Neural cell (in vitro differentiated cells): ENCODE measurements at regions not wholly inside any gene's neighbourhood (a gene's known extent, or its start where the extent isn't known, plus 50 kb on each side); places are given as distances from the start of the nearest gene placed in this dataset.

Experiments
- H2AFZ ChIP-seq: fragments of 200-600, 300-800 bp; sonication (generic), shearing (Covaris generic); 2 replicates; pipeline ENCODE4 v1.6.0; 2014; ENCODE audit warnings: low read depth, mild to moderate bottlenecking, antibody characterized with exemption, low read length, moderate library complexity
- H3F3A ChIP-seq: fragments of 200-600 bp; shearing (Covaris generic); 2 replicates; pipeline ENCODE4 v1.6.1; 2016; ENCODE audit warnings: mild to moderate bottlenecking, moderate library complexity, mixed read lengths, antibody characterized with exemption, low read length; ENCODE audit not compliant: insufficient read depth, poor library complexity, severe bottlenecking
- H3K27ac ChIP-seq: fragments of 200-600, 300-800 bp; sonication (generic), shearing (Covaris generic); 2 replicates; pipeline ENCODE4 v1.5.1; 2014; ENCODE audit warnings: mild to moderate bottlenecking, low read length, moderate library complexity
- H3K27me3 ChIP-seq: fragments of 300-800, 200-600 bp; sonication (generic), shearing (Covaris generic); 2 replicates; pipeline ENCODE4 v1.6.0; 2014; ENCODE audit warnings: mild to moderate bottlenecking, low read depth, low read length, moderate library complexity; ENCODE audit not compliant: insufficient read depth
- H3K36me3 ChIP-seq: fragments of 300-800, 200-600 bp; sonication (generic), shearing (Covaris generic); 2 replicates; pipeline ENCODE4 v1.5.1; 2014; ENCODE audit warnings: mild to moderate bottlenecking, antibody characterized with exemption, low read length, moderate library complexity; ENCODE audit not compliant: insufficient read depth
- H3K4me2 ChIP-seq: fragments of 300-800, 200-600 bp; sonication (generic), shearing (Covaris generic); 2 replicates; pipeline ENCODE4 v1.6.0; 2014; ENCODE audit warnings: mild to moderate bottlenecking, low read length
- H3K4me3 ChIP-seq: fragments of 300-800, 200-600 bp; sonication (generic), shearing (Covaris generic); 2 replicates; pipeline ENCODE4 v1.5.1; 2014; ENCODE audit warnings: mild to moderate bottlenecking, low read length, moderate library complexity
- H3K79me2 ChIP-seq: fragments of 200-600 bp; shearing (Covaris generic); replicated peaks from 2 replicates; pipeline ENCODE4 v1.6.0; 2014; ENCODE audit warnings: mild to moderate bottlenecking, low read length, moderate library complexity; ENCODE audit not compliant: insufficient read depth
- H3K9ac ChIP-seq: fragments of 300-800, 200-600 bp; sonication (generic), shearing (Covaris generic); 2 replicates; pipeline ENCODE4 v1.6.1; 2016; ENCODE audit warnings: mild to moderate bottlenecking, low read length, mixed read lengths
- H3K9me2 ChIP-seq: fragments of 200-600 bp; shearing (Covaris generic); 2 replicates; pipeline ENCODE4 v1.6.1; 2016; ENCODE audit warnings: mild to moderate bottlenecking, low read length, mixed read lengths; ENCODE audit not compliant: insufficient read depth
- H3K9me3 ChIP-seq: fragments of 200-600, 300-800 bp; sonication (generic), shearing (Covaris generic); 2 replicates; pipeline ENCODE4 v1.6.1; 2016; ENCODE audit warnings: mild to moderate bottlenecking, mixed run types, low read length, moderate library complexity, mixed read lengths
- H4K20me1 ChIP-seq: fragments of 200-600 bp; shearing (Covaris generic); 2 replicates; pipeline ENCODE4 v1.6.1; 2016; ENCODE audit warnings: mild to moderate bottlenecking, mixed run types; ENCODE audit not compliant: insufficient read depth
- CTCF ChIP-seq: fragments of 450-650 bp; IDR thresholded peaks from 2 replicates; pipeline ENCODE4 v1.5.1; 2014; ENCODE audit warnings: antibody characterized with exemption, mild to moderate bottlenecking, moderate library complexity; ENCODE audit not compliant: poor library complexity, severe bottlenecking
- EP300 ChIP-seq: fragments of 450-650 bp; conservative IDR thresholded peaks from 2 replicates; pipeline ENCODE4 v1.6.1; 2014; ENCODE audit warnings: antibody characterized with exemption, mild to moderate bottlenecking, moderate library complexity; ENCODE audit not compliant: poor library complexity, severe bottlenecking
- EZH2 ChIP-seq: fragments of 200-600, 300-800 bp; shearing (Covaris generic), sonication (generic); IDR thresholded peaks from 2 replicates; pipeline ENCODE4 v1.6.1; 2014; ENCODE audit warnings: antibody characterized with exemption, low read length, borderline replicate concordance, mild to moderate bottlenecking; ENCODE audit not compliant: insufficient read depth, poor library complexity, severe bottlenecking
- MXI1 ChIP-seq: fragments of 450-650 bp; conservative IDR thresholded peaks from 2 replicates; pipeline ENCODE4 v1.6.1; 2014; ENCODE audit warnings: antibody characterized with exemption, mild to moderate bottlenecking; ENCODE audit not compliant: poor library complexity, severe bottlenecking
- POLR2AphosphoS5 ChIP-seq: IDR thresholded peaks from 2 replicates; pipeline ENCODE4 v1.6.1; 2012
- RAD21 ChIP-seq: fragments of 450-650 bp; conservative IDR thresholded peaks from 2 replicates; pipeline ENCODE4 v1.6.1; 2014; ENCODE audit warnings: antibody characterized with exemption, mild to moderate bottlenecking, moderate library complexity
- REST ChIP-seq: IDR thresholded peaks from 2 replicates; pipeline ENCODE4 v1.6.1; 2012; ENCODE audit warnings: borderline replicate concordance
- SMC3 ChIP-seq: fragments of 450-650 bp; conservative IDR thresholded peaks from 2 replicates; pipeline ENCODE4 v1.6.1; 2014; ENCODE audit warnings: antibody characterized with exemption, mild to moderate bottlenecking, moderate library complexity; ENCODE audit not compliant: poor library complexity
- TAF1 ChIP-seq: IDR thresholded peaks from 2 replicates; pipeline ENCODE4 v1.6.1; 2012; ENCODE audit warnings: low read depth

- H3K4me2 ChIP-seq: no peak overlapping the region
- H3K27me3 ChIP-seq: no peaks in the 10 kb centered on the region
- H3F3A ChIP-seq: no peaks in the 10 kb centered on the region
- no peak overlapping the region for H2AFZ ChIP-seq
- H3K9me3 ChIP-seq: no peaks in the 10 kb centered on the region
- no peak overlapping the region for H3K27ac ChIP-seq
- H3K9me2 ChIP-seq: no peaks in the 10 kb centered on the region
- H3K79me2 ChIP-seq: no peaks in the 10 kb centered on the region
- no peaks in the 10 kb centered on the region for H3K36me3 ChIP-seq
- no peak overlapping the region for H3K4me3 ChIP-seq
- H4K20me1 ChIP-seq: no peaks in the 10 kb centered on the region
- TF ChIP-seq POLR2AphosphoS5 (no peak), RAD21 (no peak), CTCF (no peak), EZH2 (no peak), REST (no peak), EP300 (no peak), SMC3 (no peak), MXI1 (no peak), TAF1 (no peak)
- no peak overlapping the region for H3K9ac ChIP-seq
These were observed 241.3 kb upstream of the ADARB2 start for GRCh38 chr10:1978584-1978983.

- Histone ChIP-seq H3K27me3 (no peaks in the 10 kb centered on the region), H3K79me2 (no peaks in the 10 kb centered on the region), H3K27ac (no peak overlapping the region), H3F3A (no peaks in the 10 kb centered on the region), H3K4me3 (no peak overlapping the region), H3K9me3 (no peaks in the 10 kb centered on the region), H3K9me2 (no peaks in the 10 kb centered on the region), H4K20me1 (no peaks in the 10 kb centered on the region), H2AFZ (no peak overlapping the region), H3K36me3 (no peaks in the 10 kb centered on the region), H3K9ac (no peak overlapping the region), H3K4me2 (no peak overlapping the region)
- no peak for TF ChIP-seq EP300
- no peak for TF ChIP-seq CTCF
- no peak for TF ChIP-seq MXI1
- no peak for TF ChIP-seq POLR2AphosphoS5
- no peak for TF ChIP-seq REST
- TF ChIP-seq TAF1: no peak
- no peak for TF ChIP-seq EZH2
- TF ChIP-seq RAD21: no peak
- TF ChIP-seq SMC3: no peak
These were observed 240.1 kb upstream of the ADARB2 start for GRCh38 chr10:1977461-1977860.
